Naive thymus-derived CD8-positive, alpha-beta T cell (primary cell): ENCODE measurements at regions not wholly inside any gene's neighbourhood (a gene's known extent, or its start where the extent isn't known, plus 50 kb on each side); places are given as distances from the start of the nearest gene placed in this dataset.
A peak's percentile ranks its signal among the peaks of the same experiment; 100 is the strongest.

Source experiments
- ATAC-seq, 2 donors: fragments of 150-1000 bp; cut with Tn5 transposase in 1 of 2; sonication (Bioruptor Pico), chemical (Tn5 transposase) in 1 of 2; 1 replicate in 1 of 2; 2 replicates in 1 of 2; pipeline ENCODE4 v1.10.0; 2021; ENCODE audit warnings: mild to moderate bottlenecking in 2 of 2, moderate library complexity in 2 of 2
- POLR2A ChIA-PET: fragments of 350-600 bp; sonication (Branson Sonifier 250); formaldehyde crosslinking; loops from one replicate; lab custom pipeline; 2021; ENCODE audit warnings: antibody characterized with exemption; lab: Charles Lee
- DNase-seq, 10 donors: peaks; one replicate each; pipeline versions ENCODE4 v3.0.0 to v3.0.0-alpha.2; 2020 to 2022
- H3K27ac Mint-ChIP-seq, 10 donors: one replicate each; pipeline ENCODE4 v1.8.0; 2020 to 2022; ENCODE audit warnings: mild to moderate bottlenecking in 10 of 10, mixed read lengths in 10 of 10, moderate library complexity in 4 of 10, inconsistent platforms in 1 of 10
- H3K27me3 Mint-ChIP-seq, 5 donors: one replicate each; pipeline ENCODE4 v1.8.0; 2021 to 2022; ENCODE audit warnings: mixed read lengths in 5 of 5
- H3K36me3 Mint-ChIP-seq, 3 donors: one replicate each; pipeline ENCODE4 v1.8.0; 2020 to 2022; ENCODE audit warnings: mixed read lengths in 3 of 3, mild to moderate bottlenecking in 2 of 3, inconsistent platforms in 1 of 3
- H3K4me1 Mint-ChIP-seq, 4 donors: one replicate each; pipeline ENCODE4 v1.8.0; 2021 to 2022; ENCODE audit warnings: mixed read lengths in 4 of 4
- H3K4me3 Mint-ChIP-seq, 10 donors: one replicate each; pipeline ENCODE4 v1.8.0; 2020 to 2022; ENCODE audit warnings: mild to moderate bottlenecking in 10 of 10, mixed read lengths in 10 of 10, moderate library complexity in 6 of 10, inconsistent platforms in 1 of 10
- H3K9me3 Mint-ChIP-seq, 9 donors: one replicate each; pipeline ENCODE4 v1.8.0; 2020 to 2022; ENCODE audit warnings: mixed read lengths in 9 of 9, mild to moderate bottlenecking in 3 of 9, inconsistent platforms in 1 of 9, moderate library complexity in 1 of 9

- H3K4me3 Mint-ChIP-seq, result no peak overlapping the region
- DNase-seq (no peak), ATAC-seq (no peak)
- peaks cover 0 to 22% (median 5%) of the 10 kb centered on the region in 9 donors for H3K9me3 Mint-ChIP-seq
- no peak overlapping the region for H3K27ac Mint-ChIP-seq
- POLR2A ChIA-PET, result no interaction called here
- H3K4me1 Mint-ChIP-seq, result no peaks in the 10 kb centered on the region
- H3K36me3 Mint-ChIP-seq, result no peaks in the 10 kb centered on the region
- H3K27me3 Mint-ChIP-seq, result no peaks in the 10 kb centered on the region
These were observed 105.8 kb downstream of the ISL1 start for GRCh38 chr5:51488803-51489642.

DNA sequence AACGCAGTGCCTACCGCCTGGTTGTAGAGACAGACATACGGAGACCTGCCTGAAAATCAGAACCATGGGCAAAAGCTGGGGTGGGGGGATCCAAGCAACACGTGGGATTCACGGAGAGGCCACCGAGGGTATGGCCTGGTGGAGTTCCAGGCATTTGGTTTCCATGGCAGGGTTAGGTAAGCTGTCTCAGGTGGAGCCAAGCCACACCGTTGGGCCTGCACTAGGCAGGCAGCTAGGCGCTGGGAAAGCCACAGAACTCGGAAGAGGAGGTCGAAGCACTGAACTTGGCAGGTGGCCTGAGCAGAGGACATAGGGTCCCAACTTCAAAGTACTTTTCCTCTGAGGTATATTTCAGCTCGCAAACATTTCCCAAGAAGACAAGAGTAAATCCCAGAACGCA lies 111.6 kb downstream of the ISL1 start:
- Mint-ChIP-seq H3K9me3 (peaks cover 0 to 15% (median 7%) of the 10 kb centered on the region in 9 donors), H3K4me1 (no peaks in the 10 kb centered on the region), H3K27me3 (no peaks in the 10 kb centered on the region), H3K27ac (no peak overlapping the region), H3K36me3 (no peaks in the 10 kb centered on the region), H3K4me3 (no peak overlapping the region)
- DNase-seq, result peak in 1 of 10 donors; percentile 62
- no peak for ATAC-seq
- POLR2A ChIA-PET, result no interaction called here

DNA sequence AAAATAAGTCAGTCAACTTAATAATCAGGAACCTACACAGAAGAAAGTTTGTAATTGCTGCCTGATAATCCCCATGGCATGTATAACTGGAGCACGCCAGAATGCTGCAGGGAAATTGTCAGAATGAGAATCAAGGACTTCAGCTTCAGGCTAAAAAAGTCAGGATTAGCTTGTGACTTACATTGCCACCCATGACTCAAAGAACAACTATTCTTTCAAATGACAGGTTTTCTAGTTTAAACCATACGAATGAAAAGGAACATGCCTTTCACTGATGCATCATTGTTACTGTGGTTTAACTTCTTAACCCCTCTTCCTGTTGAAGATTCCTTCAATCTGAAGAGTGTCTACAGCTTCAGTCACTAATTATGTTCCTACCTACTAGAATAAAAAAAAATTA lies 112.4 kb downstream of the ISL1 start:
- DNase-seq (no peak), ATAC-seq (no peak)
- Mint-ChIP-seq H3K27ac (no peak overlapping the region), H3K4me3 (no peak overlapping the region), H3K36me3 (no peaks in the 10 kb centered on the region), H3K4me1 (no peaks in the 10 kb centered on the region), H3K9me3 (peaks cover 0 to 15% (median 7%) of the 10 kb centered on the region in 9 donors), H3K27me3 (no peaks in the 10 kb centered on the region)
- POLR2A ChIA-PET, result no interaction called here

- POLR2A ChIA-PET, result no interaction called here
- no peaks in the 10 kb centered on the region for H3K27me3 Mint-ChIP-seq
- no peaks in the 10 kb centered on the region for H3K4me1 Mint-ChIP-seq
- H3K4me3 Mint-ChIP-seq, result no peak overlapping the region
- H3K27ac Mint-ChIP-seq, result no peak overlapping the region
- peaks cover 0 to 14% (median 2%) of the 10 kb centered on the region in 9 donors for H3K9me3 Mint-ChIP-seq
- DNase-seq (no peak), ATAC-seq (no peak)
- H3K36me3 Mint-ChIP-seq, result no peaks in the 10 kb centered on the region
These were observed 134.6 kb downstream of the ISL1 start for GRCh38 chr5:51517838-51518237.

- POLR2A ChIA-PET, result no interaction called here
- Mint-ChIP-seq H3K36me3 (no peaks in the 10 kb centered on the region), H3K4me1 (no peaks in the 10 kb centered on the region), H3K27me3 (no peaks in the 10 kb centered on the region), H3K9me3 (peaks cover 0 to 14% (median 2%) of the 10 kb centered on the region in 9 donors), H3K27ac (no peak overlapping the region), H3K4me3 (no peak overlapping the region)
- DNase-seq (no peak), ATAC-seq (no peak)
These were observed 135.4 kb downstream of the ISL1 start for GRCh38 chr5:51518607-51519006.

DNA sequence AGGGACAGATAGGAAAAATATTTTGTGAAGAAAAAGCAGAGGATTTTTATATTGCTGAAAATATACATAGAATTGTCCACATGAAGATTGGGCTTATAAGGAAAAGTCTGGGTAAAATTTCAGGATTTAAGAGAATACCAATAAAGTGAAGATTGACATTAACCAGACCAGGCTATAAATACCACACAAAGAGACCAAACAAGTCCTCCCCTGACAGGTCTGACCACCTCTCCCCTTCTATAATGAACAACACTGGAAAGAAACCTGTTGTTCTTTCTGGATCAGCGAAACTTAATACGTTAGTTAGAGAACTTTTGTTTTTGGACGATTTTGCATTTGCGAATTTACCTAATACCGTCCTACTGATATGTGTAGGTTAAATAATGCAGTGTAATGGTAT lies 138.3 kb downstream of the ISL1 start:
- peaks cover 0 to 8% (median 0%) of the 10 kb centered on the region in 9 donors for H3K9me3 Mint-ChIP-seq
- no peaks in the 10 kb centered on the region for H3K27me3 Mint-ChIP-seq
- no peak overlapping the region for H3K4me3 Mint-ChIP-seq
- no peaks in the 10 kb centered on the region for H3K4me1 Mint-ChIP-seq
- H3K36me3 Mint-ChIP-seq, result no peaks in the 10 kb centered on the region
- POLR2A ChIA-PET, result no interaction called here
- H3K27ac Mint-ChIP-seq, result no peak overlapping the region
- ATAC-seq (no peak), DNase-seq (no peak)

DNA sequence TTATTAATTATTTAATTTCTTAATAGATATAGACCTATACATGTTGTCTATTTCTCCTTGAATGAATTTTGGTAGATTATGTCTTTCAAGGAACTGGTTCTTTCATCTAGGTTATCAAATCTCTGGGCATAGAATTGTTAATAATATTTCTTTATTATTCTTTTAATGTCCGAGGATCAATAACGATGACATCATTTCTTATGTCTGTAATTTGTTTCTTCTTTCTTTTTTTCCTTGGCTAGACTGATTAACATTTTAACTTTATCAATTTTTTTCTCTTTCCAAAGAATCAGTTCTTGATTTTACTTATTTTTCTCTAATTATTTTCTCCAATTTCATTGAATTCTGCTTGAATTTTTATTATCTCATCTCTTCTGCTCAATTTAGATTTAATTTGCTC lies 156.0 kb downstream of the ISL1 start:
- Mint-ChIP-seq H3K9me3 (peaks cover 7 to 46% (median 15%) of the 10 kb centered on the region in 9 donors), H3K27me3 (no peaks in the 10 kb centered on the region)
- POLR2A ChIA-PET, result no interaction called here

GRCh38 chr5:51544031-51544785 lies 161.0 kb downstream of the ISL1 start:
- Mint-ChIP-seq H3K4me3 (no peak overlapping the region), H3K27ac (no peak overlapping the region), H3K27me3 (no peaks in the 10 kb centered on the region), H3K4me1 (no peaks in the 10 kb centered on the region), H3K36me3 (no peaks in the 10 kb centered on the region), H3K9me3 (peaks cover 0 to 35% (median 11%) of the 10 kb centered on the region in 9 donors)
- DNase-seq (no peak), ATAC-seq (no peak)
- POLR2A ChIA-PET, result no interaction called here

More for the DNA sequence above, 156.0 kb downstream of the ISL1 start:
- peaks cover 0 to 4% (median 0%) of the 10 kb centered on the region in 3 donors for H3K36me3 Mint-ChIP-seq
- H3K4me1 Mint-ChIP-seq, result no peaks in the 10 kb centered on the region
- no peak for DNase-seq
- no peak overlapping the region for H3K4me3 Mint-ChIP-seq
- no peak for ATAC-seq
- no peak overlapping the region for H3K27ac Mint-ChIP-seq

- POLR2A ChIA-PET, result no interaction called here
- H3K4me1 Mint-ChIP-seq, result no peaks in the 10 kb centered on the region
- H3K9me3 Mint-ChIP-seq, result peaks cover 0 to 21% (median 5%) of the 10 kb centered on the region in 9 donors
- no peak for ATAC-seq
- H3K4me3 Mint-ChIP-seq, result no peak overlapping the region
- no peak overlapping the region for H3K27ac Mint-ChIP-seq
- no peaks in the 10 kb centered on the region for H3K36me3 Mint-ChIP-seq
- DNase-seq, result no peak
- no peaks in the 10 kb centered on the region for H3K27me3 Mint-ChIP-seq
These were observed 173.6 kb downstream of the ISL1 start for GRCh38 chr5:51556833-51557232.

DNA sequence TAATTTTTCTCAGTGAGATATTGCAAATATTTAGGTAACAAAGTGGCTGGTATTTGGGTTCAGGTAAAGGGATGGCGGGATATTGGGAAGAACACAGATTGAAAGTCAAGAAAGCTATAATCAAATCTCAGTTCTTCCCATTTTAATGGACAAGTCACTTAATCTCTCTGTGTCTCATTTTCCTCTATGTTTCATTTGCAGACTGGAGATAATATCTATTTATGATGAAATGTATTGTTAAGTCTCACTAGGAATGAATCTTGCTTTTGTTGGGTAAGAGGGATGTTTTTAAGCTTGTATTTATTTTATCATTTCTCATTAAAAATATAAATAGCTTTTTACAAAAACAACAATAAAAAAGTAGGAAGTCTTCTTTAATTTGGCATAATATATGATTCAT lies 175.4 kb downstream of the ISL1 start:
- POLR2A ChIA-PET, result no interaction called here
- Mint-ChIP-seq H3K4me3 (no peak overlapping the region), H3K36me3 (no peaks in the 10 kb centered on the region), H3K9me3 (peaks cover 0 to 12% (median 2%) of the 10 kb centered on the region in 9 donors), H3K27ac (no peak overlapping the region), H3K27me3 (no peaks in the 10 kb centered on the region), H3K4me1 (no peaks in the 10 kb centered on the region)
- DNase-seq (no peak), ATAC-seq (no peak)

DNA sequence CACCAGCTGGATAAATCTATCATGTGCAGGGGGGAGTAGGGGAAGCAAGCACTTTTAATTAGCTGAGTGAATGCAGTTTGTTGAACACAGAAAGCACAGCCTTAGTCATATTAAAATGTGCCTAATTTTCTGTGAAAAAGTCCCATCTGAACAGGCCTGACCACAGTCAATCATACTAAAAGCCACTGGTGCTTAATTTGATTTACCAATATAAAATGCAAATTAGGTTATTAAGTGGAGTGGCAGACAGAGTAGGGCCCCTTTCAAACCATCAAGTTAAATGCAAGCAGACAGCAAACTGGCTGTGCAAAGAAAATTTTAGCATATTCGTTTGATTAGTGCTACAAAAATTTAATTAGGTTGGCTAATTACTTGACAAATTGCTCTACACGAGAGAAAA lies 176.1 kb downstream of the ISL1 start:
- H3K36me3 Mint-ChIP-seq, result no peaks in the 10 kb centered on the region
- DNase-seq, result no peak
- H3K9me3 Mint-ChIP-seq, result peaks cover 0 to 6% (median 0%) of the 10 kb centered on the region in 9 donors
- H3K4me1 Mint-ChIP-seq, result no peaks in the 10 kb centered on the region
- ATAC-seq, result no peak
- no peaks in the 10 kb centered on the region for H3K27me3 Mint-ChIP-seq
- H3K4me3 Mint-ChIP-seq, result no peak overlapping the region
- no peak overlapping the region for H3K27ac Mint-ChIP-seq
- POLR2A ChIA-PET, result no interaction called here

- no peak for DNase-seq
- POLR2A ChIA-PET, result no interaction called here
- H3K27ac Mint-ChIP-seq, result no peak overlapping the region
- H3K4me3 Mint-ChIP-seq, result no peak overlapping the region
- H3K36me3 Mint-ChIP-seq, result no peaks in the 10 kb centered on the region
- no peak for ATAC-seq
- peaks cover 0 to 3% (median 0%) of the 10 kb centered on the region in 9 donors for H3K9me3 Mint-ChIP-seq
- H3K4me1 Mint-ChIP-seq, result no peaks in the 10 kb centered on the region
- no peaks in the 10 kb centered on the region for H3K27me3 Mint-ChIP-seq
These were observed 176.8 kb downstream of the ISL1 start for GRCh38 chr5:51559921-51560658.

DNA sequence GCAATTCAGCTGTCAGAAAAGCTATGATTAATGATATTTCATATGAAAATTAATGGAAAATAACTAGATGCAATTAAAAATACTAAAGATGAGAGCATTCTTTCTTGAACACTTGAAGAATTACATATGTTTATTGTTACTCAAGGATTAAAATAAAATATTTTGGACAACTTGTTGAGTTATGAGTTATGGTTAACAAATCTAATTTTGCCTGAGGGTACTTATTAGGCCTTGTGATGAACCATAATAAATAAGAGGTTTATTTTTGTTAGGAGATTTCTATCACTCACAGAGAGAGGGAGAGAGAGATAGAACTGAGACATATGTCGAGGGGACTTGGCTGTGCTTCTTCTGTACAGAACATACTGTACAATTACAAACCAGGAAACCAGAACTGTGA lies 183.7 kb downstream of the ISL1 start:
- Mint-ChIP-seq H3K27me3 (no peaks in the 10 kb centered on the region), H3K4me3 (no peak overlapping the region), H3K36me3 (no peaks in the 10 kb centered on the region), H3K9me3 (peaks cover 0 to 14% (median 2%) of the 10 kb centered on the region in 9 donors), H3K27ac (no peak overlapping the region), H3K4me1 (no peaks in the 10 kb centered on the region)
- POLR2A ChIA-PET, result no interaction called here
- DNase-seq (no peak), ATAC-seq (no peak)
